ENCODE measurements at regions not wholly inside any gene's neighbourhood (a gene's known extent, or its start where the extent isn't known, plus 50 kb on each side); places are given as distances from the start of the nearest gene placed in this dataset.

- Histone ChIP-seq H3K27ac (no peak overlapping the region), H3K36me3 (no peaks in the 10 kb centered on the region), H3K9me3 (no peaks in the 10 kb centered on the region), H3K27me3 (no peaks in the 10 kb centered on the region), H3K4me1 (peaks cover 0 to 2% of the 10 kb centered on the region in 2 donors), H3K4me3 (no peak overlapping the region)
- DNase-seq (ENCODE audit: low spot score in 2 of 2) = no peak
- intact Hi-C loops (cut with DNase I) = no loop called here
- no peak for TF ChIP-seq CTCF (IDR thresholded peaks at IDR 0.05)
Observed at GRCh38 chr6:106743612-106744011, 114.2 kb downstream of the QRSL1 start.

GRCh38 chr6:106740287-106740686 lies 110.9 kb downstream of the QRSL1 start:
- no peaks in the 10 kb centered on the region for H3K9me3 ChIP-seq
- H3K27me3 ChIP-seq = no peaks in the 10 kb centered on the region
- no peak overlapping the region for H3K4me3 ChIP-seq
- H3K36me3 ChIP-seq = no peaks in the 10 kb centered on the region
- TF ChIP-seq CTCF (IDR thresholded peaks at IDR 0.05) = no peak
- H3K4me1 ChIP-seq = peaks cover 0 to 2% of the 10 kb centered on the region in 2 donors
- no peak overlapping the region for H3K27ac ChIP-seq
- intact Hi-C loops (cut with DNase I) = no loop called here
- DNase-seq (ENCODE audit: low spot score in 2 of 2) = no peak

- no peak overlapping the region for H3K27ac ChIP-seq
- intact Hi-C loops (cut with DNase I) = loop anchor here (1.0 kb wide), 1 partner anchor 110 kb away; the partner anchor contains the start of genes QRSL1 and RTN4IP1
- H3K4me3 ChIP-seq = no peak overlapping the region
- peaks cover 0 to 2% of the 10 kb centered on the region in 2 donors for H3K4me1 ChIP-seq
- no peaks in the 10 kb centered on the region for H3K36me3 ChIP-seq
- peak in 1 of 3 experiments; percentile 27 for TF ChIP-seq CTCF (IDR thresholded peaks at IDR 0.05)
- no peaks in the 10 kb centered on the region for H3K27me3 ChIP-seq
- no peaks in the 10 kb centered on the region for H3K9me3 ChIP-seq
- peak; percentile 27 to 89 for DNase-seq (ENCODE audit: low spot score in 2 of 2)
Observed at GRCh38 chr6:106739387-106739786, 110.0 kb downstream of the QRSL1 start.

GRCh38 chr6:106736502-106736901 lies 107.1 kb downstream of the QRSL1 start:
- Histone ChIP-seq H3K4me3 (no peak overlapping the region), H3K4me1 (peaks cover 0 to 2% of the 10 kb centered on the region in 2 donors), H3K9me3 (no peaks in the 10 kb centered on the region), H3K27me3 (no peaks in the 10 kb centered on the region), H3K36me3 (no peaks in the 10 kb centered on the region), H3K27ac (no peak overlapping the region)
- TF ChIP-seq CTCF (IDR thresholded peaks at IDR 0.05) = no peak
- no peak for DNase-seq (ENCODE audit: low spot score in 2 of 2)
- intact Hi-C loops (cut with DNase I) = no loop called here

- no peaks in the 10 kb centered on the region for H3K9me3 ChIP-seq
- no peak overlapping the region for H3K4me3 ChIP-seq
- intact Hi-C loops (cut with DNase I) = no loop called here
- TF ChIP-seq CTCF (IDR thresholded peaks at IDR 0.05) = no peak
- H3K4me1 ChIP-seq = peaks cover under 1 to 2% of the 10 kb centered on the region in 2 donors
- DNase-seq (ENCODE audit: low spot score in 2 of 2) = no peak
- no peaks in the 10 kb centered on the region for H3K27me3 ChIP-seq
- H3K36me3 ChIP-seq = no peaks in the 10 kb centered on the region
- H3K27ac ChIP-seq = no peak overlapping the region
Observed at GRCh38 chr6:106735828-106736227, 106.5 kb downstream of the QRSL1 start.

GRCh38 chr6:106735136-106735633 lies 105.8 kb downstream of the QRSL1 start:
- no peak for TF ChIP-seq CTCF (IDR thresholded peaks at IDR 0.05)
- no peak overlapping the region for H3K4me3 ChIP-seq
- no peak overlapping the region for H3K27ac ChIP-seq
- H3K9me3 ChIP-seq = no peaks in the 10 kb centered on the region
- no peaks in the 10 kb centered on the region for H3K27me3 ChIP-seq
- peaks cover 0 to 4% of the 10 kb centered on the region in 2 donors for H3K4me1 ChIP-seq
- DNase-seq (ENCODE audit: low spot score in 2 of 2) = no peak
- intact Hi-C loops (cut with DNase I) = no loop called here
- no peaks in the 10 kb centered on the region for H3K36me3 ChIP-seq

All from ascending aorta (tissue), 2 donors.